Transverse colon (tissue), 4 donors: ENCODE measurements at regions not wholly inside any gene's neighbourhood (a gene's known extent, or its start where the extent isn't known, plus 50 kb on each side); places are given as distances from the start of the nearest gene placed in this dataset.

ENCODE experiments used
- DNase-seq: peaks from one replicate; pipeline ENCODE4 v3.0.0-alpha.2; 2019
- H3K27ac ChIP-seq, 4 donors: fragments of 200-600 bp; sonication (generic); 2 replicates each; pipeline ENCODE4 v1.5.1; 2016 to 2018; ENCODE audit warnings: inconsistent platforms in 4 of 4
- H3K27me3 ChIP-seq: fragments of 200-600 bp; sonication (generic); 2 replicates; pipeline ENCODE4 v1.5.1; 2017; ENCODE audit warnings: inconsistent platforms
- H3K36me3 ChIP-seq, 4 donors: fragments of 200-600 bp; sonication (generic); 2 replicates each; pipeline ENCODE4 v1.5.1; 2017 to 2019; ENCODE audit warnings: inconsistent platforms in 4 of 4
- H3K4me1 ChIP-seq, 4 donors: fragments of 200-600 bp; sonication (generic); 2 replicates each; pipeline ENCODE4 v1.5.1; 2017 to 2020; ENCODE audit warnings: inconsistent platforms in 4 of 4
- H3K4me3 ChIP-seq, 4 donors: fragments of 200-600 bp; sonication (generic); 1 replicate in 1 of 4; 2 replicates in 3 of 4; pipeline versions ENCODE4 v1.5.1 to v1.6.1; 2017 to 2019; ENCODE audit warnings: inconsistent platforms in 4 of 4
- H3K9me3 ChIP-seq, 2 donors: fragments of 200-600 bp; sonication (generic); 2 replicates each; pipeline ENCODE4 v1.5.1; 2017 to 2019; ENCODE audit warnings: inconsistent platforms in 2 of 2
- CTCF ChIP-seq, 5 experiments: fragments of 200-600 bp in 3 of 5; fragments of 450-650 bp in 2 of 5; sonication (generic) in 3 of 5; IDR thresholded peaks; 1 replicate in 2 of 5; 2 replicates in 3 of 5; pipeline ENCODE4 v1.5.1; 2016 to 2017; ENCODE audit warnings: antibody characterized with exemption in 5 of 5, inconsistent platforms in 3 of 5, mild to moderate bottlenecking in 2 of 5, moderate library complexity in 1 of 5
- EP300 ChIP-seq: sonication (generic); formaldehyde crosslinking; IDR thresholded peaks from one replicate; pipeline ENCODE4 v1.6.1; 2017; ENCODE audit warnings: antibody characterized with exemption, low read depth
- POLR2A ChIP-seq: fragments of 450-650 bp; IDR thresholded peaks from one replicate; pipeline ENCODE4 v1.6.1; 2016; ENCODE audit warnings: antibody characterized with exemption, mild to moderate bottlenecking, moderate library complexity
- POLR2AphosphoS5 ChIP-seq, 3 donors: sonication (generic); formaldehyde crosslinking; IDR thresholded peaks; one replicate each; pipeline ENCODE4 v1.6.1; 2016; ENCODE audit warnings: antibody characterized with exemption in 3 of 3
- WGBS, 2 donors: methylation state at CpG; one replicate each; pipeline ENCODE4 v1.1.5; 2018; ENCODE audit warnings: low coverage in 1 of 2; 5-methylcytosine and 5-hydroxymethylcytosine counted together
- in situ Hi-C, 4 donors: fragments of 200-750 bp; cut with MboI; loops; one replicate each; pipeline versions ENCODE4 v1.15.0 to v1.15.1; 2017; ENCODE audit warnings: low sequenced_read_pairs in 3 of 4, low pct_ligation_motif_present in 1 of 4, low pct_unique_long_range_greater_than_20kb in 1 of 4
- intact Hi-C: fragments of 100-400 bp; cut with DNase I; formaldehyde crosslinking; loops from one replicate; pipeline ENCODE4 v1.15.1; 2023; ENCODE audit warnings: low total_unique reads

GRCh38 chr10:91103384-91104192, 116.9 kb upstream of the PCGF5 start:
- intact Hi-C loops (no loop called here), in situ Hi-C loops (no loop called here)
- H3K4me3 ChIP-seq: no peak overlapping the region
- H3K9me3 ChIP-seq: no peaks in the 10 kb centered on the region
- 53 to 61% methylated on average over 4 to 5 of the region's 5 CpGs for WGBS, 2 donors
- TF ChIP-seq EP300: no peak
- no peaks in the 10 kb centered on the region for H3K4me1 ChIP-seq
- no peak overlapping the region for H3K27ac ChIP-seq
- DNase-seq: no peak
- H3K36me3 ChIP-seq: no peaks in the 10 kb centered on the region
- H3K27me3 ChIP-seq: no peaks in the 10 kb centered on the region

GRCh38 chr10:91104193-91105041, 116.0 kb upstream of the PCGF5 start:
- no peaks in the 10 kb centered on the region for H3K36me3 ChIP-seq
- TF ChIP-seq CTCF (IDR thresholded peaks at IDR 0.05) (no peak), EP300 (no peak), POLR2AphosphoS5 (IDR thresholded peaks at IDR 0.05) (no peak), POLR2A (no peak)
- 66 to 71% methylated on average over 6 to 13 of the region's 13 CpGs for WGBS, 2 donors
- H3K9me3 ChIP-seq: no peaks in the 10 kb centered on the region
- in situ Hi-C loops (no loop called here), intact Hi-C loops (no loop called here)
- H3K4me3 ChIP-seq: no peak overlapping the region
- H3K4me1 ChIP-seq: no peaks in the 10 kb centered on the region
- no peaks in the 10 kb centered on the region for H3K27me3 ChIP-seq
- DNase-seq: no peak
- no peak overlapping the region for H3K27ac ChIP-seq

- in situ Hi-C loops: no loop called here
- no peaks in the 10 kb centered on the region for H3K9me3 ChIP-seq
- H3K27me3 ChIP-seq: no peaks in the 10 kb centered on the region
- intact Hi-C loops: no loop called here
- TF ChIP-seq POLR2AphosphoS5 (IDR thresholded peaks at IDR 0.05) (no peak), CTCF (IDR thresholded peaks at IDR 0.05) (no peak)
- no peak overlapping the region for H3K4me3 ChIP-seq
- H3K27ac ChIP-seq: no peak overlapping the region
- no peaks in the 10 kb centered on the region for H3K36me3 ChIP-seq
- H3K4me1 ChIP-seq: no peaks in the 10 kb centered on the region
- no peak for DNase-seq
- 75 to 92% methylated on average over 2 of the region's 2 CpGs for WGBS, 2 donors
Measured at GRCh38 chr10:91105269-91105668, 115.2 kb upstream of the PCGF5 start.

GRCh38 chr10:91108820-91109219, 111.6 kb upstream of the PCGF5 start:
- intact Hi-C loops (no loop called here), in situ Hi-C loops (no loop called here)
- Histone ChIP-seq H3K4me3 (no peak overlapping the region), H3K36me3 (no peaks in the 10 kb centered on the region), H3K27ac (no peak overlapping the region), H3K27me3 (no peaks in the 10 kb centered on the region), H3K9me3 (no peaks in the 10 kb centered on the region), H3K4me1 (no peaks in the 10 kb centered on the region)
- TF ChIP-seq POLR2AphosphoS5 (IDR thresholded peaks at IDR 0.05) (no peak), POLR2A (no peak), EP300 (no peak), CTCF (IDR thresholded peaks at IDR 0.05) (no peak)
- no peak for DNase-seq
